ENCODE measurements at regions not wholly inside any gene's neighbourhood (a gene's known extent, or its start where the extent isn't known, plus 50 kb on each side); places are given as distances from the start of the nearest gene placed in this dataset.

DNA sequence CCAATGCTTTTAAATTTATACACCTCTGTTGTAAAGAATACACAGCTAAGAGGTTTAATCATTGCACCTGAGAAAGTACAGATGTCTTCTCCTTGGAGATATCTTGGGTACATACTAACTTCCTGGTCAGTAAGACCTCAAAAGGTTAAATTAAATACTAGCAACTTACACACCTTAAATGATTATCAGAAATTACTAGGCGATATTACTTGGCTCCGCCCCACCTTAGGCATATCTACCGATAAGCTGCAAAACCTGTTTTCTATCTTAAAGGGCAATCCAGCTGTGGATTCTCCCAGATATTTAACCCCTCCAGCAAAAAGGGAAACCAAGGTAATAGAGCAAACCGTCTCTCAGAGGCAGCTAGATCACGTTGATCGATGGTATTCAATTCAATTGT lies 819.4 kb downstream of the FAM133A start:
- TF ChIP-seq, protein P1, sequence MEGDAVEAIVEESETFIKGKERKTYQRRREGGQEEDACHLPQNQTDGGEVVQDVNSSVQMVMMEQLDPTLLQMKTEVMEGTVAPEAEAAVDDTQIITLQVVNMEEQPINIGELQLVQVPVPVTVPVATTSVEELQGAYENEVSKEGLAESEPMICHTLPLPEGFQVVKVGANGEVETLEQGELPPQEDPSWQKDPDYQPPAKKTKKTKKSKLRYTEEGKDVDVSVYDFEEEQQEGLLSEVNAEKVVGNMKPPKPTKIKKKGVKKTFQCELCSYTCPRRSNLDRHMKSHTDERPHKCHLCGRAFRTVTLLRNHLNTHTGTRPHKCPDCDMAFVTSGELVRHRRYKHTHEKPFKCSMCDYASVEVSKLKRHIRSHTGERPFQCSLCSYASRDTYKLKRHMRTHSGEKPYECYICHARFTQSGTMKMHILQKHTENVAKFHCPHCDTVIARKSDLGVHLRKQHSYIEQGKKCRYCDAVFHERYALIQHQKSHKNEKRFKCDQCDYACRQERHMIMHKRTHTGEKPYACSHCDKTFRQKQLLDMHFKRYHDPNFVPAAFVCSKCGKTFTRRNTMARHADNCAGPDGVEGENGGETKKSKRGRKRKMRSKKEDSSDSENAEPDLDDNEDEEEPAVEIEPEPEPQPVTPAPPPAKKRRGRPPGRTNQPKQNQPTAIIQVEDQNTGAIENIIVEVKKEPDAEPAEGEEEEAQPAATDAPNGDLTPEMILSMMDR (IDR thresholded peaks at IDR 0.05): no peak
- TF ChIP-seq POLR2AphosphoS5 (IDR thresholded peaks at IDR 0.05) (no peak), POLR2A (IDR thresholded peaks at IDR 0.05) (no peak)
